Peyer's patch (tissue), 4 donors: ENCODE measurements at regions not wholly inside any gene's neighbourhood (a gene's known extent, or its start where the extent isn't known, plus 50 kb on each side); places are given as distances from the start of the nearest gene placed in this dataset.

ENCODE experiments used
- POLR2A ChIP-seq, 2 donors: fragments of 450-650 bp; IDR thresholded peaks; one replicate each; pipeline ENCODE4 v1.5.1; 2017; ENCODE audit warnings: antibody characterized with exemption in 2 of 2, mild to moderate bottlenecking in 2 of 2, moderate library complexity in 2 of 2
- TF ChIP-seq, protein P1 (sequence below), 6 experiments: fragments of 450-650 bp in 4 of 6; fragments of 200-600 bp in 2 of 6; sonication (generic) in 1 of 6; IDR thresholded peaks; one replicate each; pipeline ENCODE4 v1.5.1; 2017 to 2019; ENCODE audit warnings: antibody characterized with exemption in 6 of 6, mild to moderate bottlenecking in 3 of 6, moderate library complexity in 1 of 6

DNA sequence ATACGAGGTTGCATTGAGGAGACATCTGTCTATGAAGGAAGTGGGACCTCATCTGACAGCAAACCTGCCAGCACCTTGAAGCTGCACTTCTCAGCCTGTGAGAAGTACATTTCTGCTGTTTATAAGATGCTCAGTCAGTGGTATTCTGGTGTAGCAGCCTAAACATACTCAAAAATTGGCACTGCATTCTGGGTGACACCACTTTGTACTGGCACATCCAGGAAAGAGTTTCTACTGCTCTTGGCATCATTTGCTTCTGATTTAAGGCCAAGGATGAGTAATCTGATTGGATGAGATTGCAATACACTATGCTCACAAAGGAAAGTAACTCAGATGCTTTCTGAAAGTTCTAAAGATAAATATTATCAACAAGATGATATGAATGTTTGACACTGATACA lies 275.4 kb upstream of the TFAP2D start:
- no peak for TF ChIP-seq POLR2A (IDR thresholded peaks at IDR 0.05)
- TF ChIP-seq, protein P1, sequence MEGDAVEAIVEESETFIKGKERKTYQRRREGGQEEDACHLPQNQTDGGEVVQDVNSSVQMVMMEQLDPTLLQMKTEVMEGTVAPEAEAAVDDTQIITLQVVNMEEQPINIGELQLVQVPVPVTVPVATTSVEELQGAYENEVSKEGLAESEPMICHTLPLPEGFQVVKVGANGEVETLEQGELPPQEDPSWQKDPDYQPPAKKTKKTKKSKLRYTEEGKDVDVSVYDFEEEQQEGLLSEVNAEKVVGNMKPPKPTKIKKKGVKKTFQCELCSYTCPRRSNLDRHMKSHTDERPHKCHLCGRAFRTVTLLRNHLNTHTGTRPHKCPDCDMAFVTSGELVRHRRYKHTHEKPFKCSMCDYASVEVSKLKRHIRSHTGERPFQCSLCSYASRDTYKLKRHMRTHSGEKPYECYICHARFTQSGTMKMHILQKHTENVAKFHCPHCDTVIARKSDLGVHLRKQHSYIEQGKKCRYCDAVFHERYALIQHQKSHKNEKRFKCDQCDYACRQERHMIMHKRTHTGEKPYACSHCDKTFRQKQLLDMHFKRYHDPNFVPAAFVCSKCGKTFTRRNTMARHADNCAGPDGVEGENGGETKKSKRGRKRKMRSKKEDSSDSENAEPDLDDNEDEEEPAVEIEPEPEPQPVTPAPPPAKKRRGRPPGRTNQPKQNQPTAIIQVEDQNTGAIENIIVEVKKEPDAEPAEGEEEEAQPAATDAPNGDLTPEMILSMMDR (IDR thresholded peaks at IDR 0.05), result no peak
